NCI-H1694 treated with DMSO at 0.1 percent for 48 hours (cell line): ENCODE measurements at regions not wholly inside any gene's neighbourhood (a gene's known extent, or its start where the extent isn't known, plus 50 kb on each side); places are given as distances from the start of the nearest gene placed in this dataset.

ENCODE experiments used
- DNase-seq: peaks from one replicate; lab custom pipeline; 2025; lab: John Stamatoyannopoulos, UW

DNA sequence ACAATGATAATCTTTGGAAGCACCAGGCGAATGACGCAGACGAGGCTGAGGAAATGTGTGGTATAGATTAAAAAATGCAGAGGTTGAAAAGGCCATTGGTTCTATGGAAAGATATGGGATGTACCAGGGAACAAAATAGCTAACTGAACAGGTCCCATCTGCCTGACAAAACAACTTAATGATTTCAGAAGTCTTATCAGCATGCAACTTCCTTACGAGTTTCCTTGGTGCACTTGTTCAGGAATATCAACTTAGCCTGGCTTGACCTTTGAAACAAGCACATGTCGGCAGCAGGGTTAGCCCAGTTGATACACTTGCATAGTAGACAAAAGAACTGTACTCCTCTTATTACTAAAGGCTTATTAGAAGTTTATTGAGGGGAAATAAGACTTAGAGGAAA is 90.9 kb upstream of the CDH11 start:
- no peak for DNase-seq

DNA sequence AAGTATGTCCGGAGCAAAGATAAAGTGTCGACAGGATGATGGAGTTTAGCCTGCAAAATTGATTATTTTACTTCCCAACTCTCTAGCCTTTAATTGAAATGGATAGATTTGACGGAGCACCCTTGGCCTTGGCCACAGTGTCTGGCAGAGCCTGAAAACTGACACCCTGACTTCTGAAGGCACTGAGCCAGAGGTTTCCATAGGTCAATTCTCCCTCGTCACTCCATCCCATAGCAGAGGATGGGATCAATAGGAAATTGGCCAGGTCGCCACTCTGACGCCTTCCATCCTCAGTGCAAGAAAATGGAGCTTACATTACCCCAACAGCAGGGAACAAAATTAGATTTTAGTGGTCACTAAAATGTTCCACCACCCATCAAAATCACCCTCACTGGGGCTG is 90.4 kb upstream of the CDH11 start:
- DNase-seq: no peak

DNA sequence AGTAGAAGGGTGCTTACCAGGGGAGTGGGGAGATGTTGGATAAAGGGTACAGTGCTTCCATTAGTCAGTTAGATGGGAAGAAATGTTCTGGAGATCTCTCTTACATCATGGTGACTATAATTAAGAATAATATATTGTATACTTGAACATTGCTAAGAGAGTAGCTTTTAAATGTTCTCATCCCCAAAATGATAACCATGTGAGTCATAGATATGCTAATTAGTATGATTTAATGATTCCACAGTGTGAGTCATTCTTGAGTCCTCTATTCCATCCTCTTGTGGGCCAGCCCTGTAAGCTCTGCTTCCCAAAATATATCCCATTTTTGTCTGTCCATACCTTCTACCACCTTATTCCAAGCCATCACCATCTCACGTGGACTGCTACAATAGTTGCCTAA is 80.6 kb upstream of the CDH11 start:
- DNase-seq: no peak

DNA sequence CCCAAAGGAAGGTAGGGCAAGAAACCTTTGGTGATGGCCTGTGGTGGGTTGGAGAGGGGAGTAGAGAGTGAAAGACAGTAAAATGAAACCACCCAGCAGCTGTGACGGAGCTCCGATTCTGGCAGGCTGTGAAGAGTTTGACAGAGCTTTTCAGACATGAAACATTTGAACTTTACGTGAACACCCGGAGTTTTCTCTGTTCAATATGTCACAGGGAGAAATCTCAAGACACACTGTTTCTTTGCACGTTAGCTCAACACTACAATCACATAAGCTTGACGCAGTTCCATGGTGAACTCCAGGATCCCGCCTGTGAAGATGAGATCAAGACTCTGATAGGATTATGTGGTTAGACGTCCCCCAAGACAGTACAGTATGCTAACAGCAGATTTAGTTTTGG is 79.6 kb upstream of the CDH11 start:
- DNase-seq: no peak

DNA sequence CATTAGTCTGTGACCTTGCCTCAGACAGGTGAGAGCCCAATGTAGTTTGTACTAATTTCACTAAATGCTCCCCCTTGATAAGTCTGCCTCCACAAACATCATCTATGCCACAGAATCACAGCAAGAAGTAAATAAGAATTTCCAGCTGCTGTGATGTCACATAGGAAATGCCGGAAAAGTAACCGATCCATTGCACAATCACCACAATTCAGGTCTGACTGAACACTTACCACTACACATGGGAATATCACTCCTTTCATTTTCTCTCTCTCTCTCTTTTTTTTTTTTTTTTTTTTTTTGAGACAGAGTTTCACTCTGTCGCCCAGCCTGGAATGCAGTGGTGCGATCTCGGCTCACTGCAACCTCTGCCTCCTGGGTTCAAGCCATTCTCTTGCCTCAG is 79.0 kb upstream of the CDH11 start:
- DNase-seq: no peak

DNA sequence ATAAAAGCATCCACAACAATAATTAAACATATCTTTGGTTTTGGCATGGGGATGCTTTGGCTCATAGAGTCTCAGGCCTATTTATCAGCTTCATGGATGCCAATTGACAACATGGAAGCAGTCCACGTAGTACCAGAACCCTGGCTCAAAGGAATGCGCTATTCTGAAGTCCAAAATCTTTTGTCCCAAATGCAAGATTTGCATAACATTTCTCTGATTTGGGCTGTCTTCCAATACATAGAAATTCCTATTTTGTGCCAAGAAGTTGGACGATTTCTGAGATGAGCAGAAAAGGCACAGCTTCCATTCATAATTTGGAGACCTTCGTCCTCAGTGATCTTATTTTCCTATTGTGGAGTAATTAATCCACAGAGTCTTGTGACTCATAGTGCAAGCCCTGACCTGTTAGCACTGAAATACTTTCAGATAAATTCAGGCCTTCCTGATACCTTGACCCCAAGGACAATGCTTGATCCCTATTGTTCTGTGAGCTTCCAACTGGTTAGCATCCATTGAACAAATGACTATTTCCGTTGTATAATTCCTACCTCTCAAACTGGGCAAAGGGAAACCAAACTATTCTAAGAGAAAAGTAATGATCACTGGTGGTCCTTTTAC is 78.4 kb upstream of the CDH11 start:
- DNase-seq: no peak

DNA sequence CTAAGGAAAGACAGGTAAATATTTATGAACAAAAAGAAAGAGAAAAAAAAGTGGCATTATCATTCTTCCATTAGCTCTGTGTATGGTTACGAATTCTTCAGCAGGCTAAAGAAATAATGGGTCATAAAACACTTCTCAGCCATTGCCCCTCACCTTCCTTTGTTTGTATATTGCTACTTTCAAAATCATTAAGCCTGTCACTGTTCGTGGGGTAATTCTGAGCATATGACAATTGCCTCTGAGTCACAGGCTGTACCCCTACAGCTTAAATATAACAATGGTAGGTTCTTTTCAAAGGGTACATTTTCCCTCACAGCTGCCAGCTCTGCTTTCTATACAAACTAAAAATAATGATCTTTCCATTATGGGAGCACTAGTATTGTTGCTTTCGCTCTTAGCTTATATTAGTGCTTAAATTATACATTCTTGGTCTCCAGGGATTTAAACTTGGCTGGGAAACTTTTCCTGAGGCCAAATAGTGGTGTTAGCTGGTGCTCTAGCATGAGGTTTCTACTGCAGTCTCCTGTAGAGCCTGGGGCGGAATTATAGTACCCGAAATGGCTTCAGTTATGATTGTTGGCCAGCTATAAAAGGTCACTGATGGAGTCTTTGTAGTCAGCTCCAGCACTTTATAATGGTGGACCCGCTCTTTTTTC is 74.7 kb upstream of the CDH11 start:
- no peak for DNase-seq

DNA sequence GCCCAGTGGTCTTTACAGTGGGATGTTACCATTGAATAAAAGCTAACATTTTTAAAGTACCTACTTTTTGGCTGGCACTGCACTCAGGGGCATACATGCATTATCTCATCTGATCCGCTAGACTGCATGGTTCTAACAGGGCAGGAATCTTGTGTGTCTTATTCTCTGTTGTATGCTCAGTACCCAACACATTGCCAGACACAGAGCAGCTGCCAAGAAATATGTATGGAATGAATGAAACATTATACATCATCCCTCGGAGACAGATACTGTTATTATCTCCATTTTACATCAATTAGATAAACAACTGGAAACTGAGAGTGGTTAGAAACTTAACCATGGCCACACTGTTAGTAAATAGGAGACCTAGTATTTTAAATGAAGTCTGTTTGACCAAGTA is 74.1 kb upstream of the CDH11 start:
- DNase-seq: no peak

DNA sequence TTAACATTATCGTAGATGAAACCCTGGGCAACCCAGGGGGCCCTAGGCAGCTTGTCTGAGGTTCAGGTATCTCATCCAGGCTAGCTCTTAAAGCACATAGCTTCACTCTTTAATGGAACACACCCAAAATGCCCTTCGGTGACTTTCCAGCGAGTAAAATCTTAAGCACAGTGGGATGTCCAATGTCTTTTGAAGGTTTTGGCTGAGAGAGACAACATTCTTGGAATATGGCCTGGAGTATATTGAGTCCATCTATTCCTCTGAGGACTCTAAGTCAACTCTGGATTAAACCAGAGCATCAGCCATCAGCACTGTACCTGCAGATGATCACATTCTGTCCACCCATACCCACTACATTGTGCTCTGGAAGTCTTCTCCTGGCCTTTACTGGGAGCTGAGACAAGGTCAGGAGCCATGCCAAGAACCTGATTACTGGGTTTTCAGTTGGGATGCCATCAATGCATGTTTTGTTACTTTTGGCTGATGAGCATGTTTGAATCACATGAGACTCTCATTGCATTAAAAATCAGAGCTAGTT is 63.4 kb upstream of the CDH11 start:
- DNase-seq: no peak

DNA sequence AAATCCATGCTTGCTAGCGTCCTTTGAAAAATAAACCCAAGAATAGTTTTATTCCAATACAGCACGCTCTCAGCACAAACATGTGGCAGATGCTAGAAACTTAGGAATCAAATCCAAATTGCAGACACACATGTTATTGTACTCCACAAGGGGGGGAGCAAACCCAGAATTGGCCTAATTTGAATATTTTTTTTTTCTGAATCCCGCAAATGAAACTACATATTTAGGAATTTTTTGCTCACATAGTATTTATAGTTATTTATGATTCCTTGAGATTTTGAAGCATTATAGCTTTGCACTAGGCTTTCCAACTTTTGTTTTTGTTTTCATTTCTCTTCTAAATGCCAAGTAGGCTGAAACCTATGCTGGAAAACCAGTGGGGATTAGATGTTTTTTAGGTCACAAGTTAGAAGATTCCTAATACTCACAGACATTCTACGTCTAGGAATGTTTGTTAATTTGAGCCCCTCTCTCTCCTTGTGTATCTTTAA is 59.3 kb upstream of the CDH11 start:
- DNase-seq: no peak

DNA sequence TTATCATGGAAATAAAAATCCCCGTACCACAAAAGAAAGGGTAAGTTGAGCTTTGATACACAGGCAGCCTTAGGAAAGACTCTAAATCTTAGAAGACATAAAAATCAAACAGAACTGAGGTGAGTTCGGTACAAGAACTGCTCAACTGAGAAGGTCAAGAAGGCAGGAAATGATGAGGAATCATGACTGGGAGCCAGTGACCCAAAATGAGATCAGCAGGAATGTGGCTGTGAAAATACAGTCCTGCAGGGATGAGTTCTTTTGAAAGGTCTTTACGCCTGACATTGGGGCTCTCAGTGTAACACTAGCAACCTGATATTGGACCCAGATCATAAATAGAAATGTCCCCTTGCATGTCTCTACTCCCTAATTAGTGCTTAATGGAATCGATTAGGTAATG is 56.3 kb upstream of the CDH11 start:
- DNase-seq: no peak

DNA sequence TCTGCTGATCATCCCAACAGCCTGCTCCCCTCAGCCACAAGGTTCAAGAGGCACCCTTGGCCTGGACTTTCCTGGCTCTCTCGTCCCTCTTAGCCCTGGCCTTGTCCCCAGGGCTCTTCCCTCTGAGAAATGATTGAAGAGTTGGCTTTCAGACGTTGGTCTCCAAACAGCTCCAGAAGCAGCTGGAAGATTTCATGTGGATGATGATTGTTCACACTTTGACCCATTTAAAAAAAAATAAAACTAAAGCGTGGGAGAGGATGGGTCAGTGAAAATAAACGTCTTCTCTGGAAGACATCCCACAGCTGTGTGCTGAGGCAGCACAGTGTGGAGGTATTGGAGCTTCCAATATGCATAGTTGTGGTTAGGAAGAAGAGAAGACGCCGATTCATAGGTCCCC is 54.7 kb upstream of the CDH11 start:
- no peak for DNase-seq

DNA sequence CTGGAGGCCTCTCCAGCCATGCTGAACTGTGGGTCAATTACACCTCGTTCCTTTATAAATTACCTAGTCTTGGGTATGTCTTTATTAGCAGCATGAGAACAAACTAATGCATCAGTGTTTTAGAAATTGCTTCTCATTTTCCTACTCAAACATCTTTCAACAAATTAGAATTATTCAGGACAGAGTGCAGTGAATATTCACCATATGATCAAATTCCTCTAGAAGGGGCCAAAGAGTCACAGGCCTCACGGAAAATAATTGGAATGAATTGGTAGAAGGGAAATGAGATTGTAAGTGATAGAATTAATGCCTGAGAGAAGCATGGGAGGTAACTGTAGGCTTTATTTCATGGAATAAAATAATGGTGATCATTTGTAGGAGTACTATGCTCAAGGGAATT is 50.5 kb upstream of the CDH11 start:
- DNase-seq: no peak
